ENCODE measurements at regions not wholly inside any gene's neighbourhood (a gene's known extent, or its start where the extent isn't known, plus 50 kb on each side); places are given as distances from the start of the nearest gene placed in this dataset.

DNA sequence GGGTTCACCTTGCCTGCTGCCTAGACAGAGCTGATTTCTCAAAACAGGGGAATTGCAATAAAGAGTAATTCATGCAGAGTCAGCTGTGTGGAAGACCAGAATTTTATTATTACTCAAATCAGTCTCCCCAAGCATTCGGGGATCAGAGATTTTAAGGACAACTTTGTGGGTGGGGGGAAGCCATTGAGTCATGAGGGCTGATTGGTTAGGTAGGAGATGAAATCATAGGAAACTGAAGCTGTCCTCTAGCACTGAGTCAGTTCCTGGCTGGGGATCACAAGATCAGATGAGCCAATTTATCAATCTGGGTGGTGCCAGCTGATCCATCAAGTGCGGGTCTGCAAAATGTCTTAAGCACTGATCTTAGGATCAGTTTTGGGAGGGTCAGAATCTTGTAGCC is 159.1 kb upstream of the MAP1B start:
- H3K27me3 ChIP-seq: no peaks in the 10 kb centered on the region
- WGBS: 83% methylated on average over 2 of the region's 2 CpGs
- H3K4me3 ChIP-seq: no peak overlapping the region
- no peaks in the 10 kb centered on the region for H3K4me1 ChIP-seq
- no peak for DNase-seq (ENCODE audit: low spot score in 2 of 2)
- no peak for TF ChIP-seq EP300 (IDR thresholded peaks at IDR 0.05)
- TF ChIP-seq POLR2AphosphoS5 (IDR thresholded peaks at IDR 0.05): no peak
- TF ChIP-seq POLR2A (IDR thresholded peaks at IDR 0.05): no peak
- no peak for TF ChIP-seq CTCF (IDR thresholded peaks at IDR 0.05)
- H3K36me3 ChIP-seq: no peaks in the 10 kb centered on the region
- H3K9me3 ChIP-seq: no peaks in the 10 kb centered on the region
- H3K27ac ChIP-seq: no peak overlapping the region

- H3K4me1 ChIP-seq: no peaks in the 10 kb centered on the region
- TF ChIP-seq EP300 (IDR thresholded peaks at IDR 0.05) (no peak), CTCF (IDR thresholded peaks at IDR 0.05) (no peak), POLR2AphosphoS5 (IDR thresholded peaks at IDR 0.05) (no peak), POLR2A (IDR thresholded peaks at IDR 0.05) (no peak)
- 84% methylated on average over 5 of the region's 5 CpGs for WGBS
- H3K27me3 ChIP-seq: no peaks in the 10 kb centered on the region
- no peak overlapping the region for H3K27ac ChIP-seq
- no peak for DNase-seq (ENCODE audit: low spot score in 2 of 2)
- no peaks in the 10 kb centered on the region for H3K9me3 ChIP-seq
- no peak overlapping the region for H3K4me3 ChIP-seq
- H3K36me3 ChIP-seq: no peaks in the 10 kb centered on the region
Measured at GRCh38 chr5:71949772-71950171, 157.5 kb upstream of the MAP1B start.

- Histone ChIP-seq H3K4me1 (peaks cover 16% of the 10 kb centered on the region), H3K9me3 (no peaks in the 10 kb centered on the region), H3K36me3 (no peaks in the 10 kb centered on the region), H3K4me3 (no peak overlapping the region), H3K27me3 (no peaks in the 10 kb centered on the region), H3K27ac (no peak overlapping the region)
- WGBS: 91% methylated on average over 8 of the region's 8 CpGs
- no peak for DNase-seq (ENCODE audit: low spot score in 2 of 2)
- TF ChIP-seq EP300 (IDR thresholded peaks at IDR 0.05) (no peak), POLR2A (IDR thresholded peaks at IDR 0.05) (no peak), CTCF (IDR thresholded peaks at IDR 0.05) (no peak), POLR2AphosphoS5 (IDR thresholded peaks at IDR 0.05) (no peak)
Measured at GRCh38 chr5:71953866-71954265, 153.4 kb upstream of the MAP1B start.

- Histone ChIP-seq H3K27me3 (no peaks in the 10 kb centered on the region), H3K36me3 (no peaks in the 10 kb centered on the region), H3K4me1 (peaks cover 16% of the 10 kb centered on the region), H3K4me3 (no peak overlapping the region), H3K27ac (no peak overlapping the region), H3K9me3 (no peaks in the 10 kb centered on the region)
- whole genome bisulfite sequencing: 88% methylated on average over 4 of the region's 4 CpGs
- no peak for DNase-seq (ENCODE audit: low spot score in 2 of 2)
- no peak for TF ChIP-seq POLR2A (IDR thresholded peaks at IDR 0.05)
Measured at GRCh38 chr5:71954329-71954728, 152.9 kb upstream of the MAP1B start.

DNA sequence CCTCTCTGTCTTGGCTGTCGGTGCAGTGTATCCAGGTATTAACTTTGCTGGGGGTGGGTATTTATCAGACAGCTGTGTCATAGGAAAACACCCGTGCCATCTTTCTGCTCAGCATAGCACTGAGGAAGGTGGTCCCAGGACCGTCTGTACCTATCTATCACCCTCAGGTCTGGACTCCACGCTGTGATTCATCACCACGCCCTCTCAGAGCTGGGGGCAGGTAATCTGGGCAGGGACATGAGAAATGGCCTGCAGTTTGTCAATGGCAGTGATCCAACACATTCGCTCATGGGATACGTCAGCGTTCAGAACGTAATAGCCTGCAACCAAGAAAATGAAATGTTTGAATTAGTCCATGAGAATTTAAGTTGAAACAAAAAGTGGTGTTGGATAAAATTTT is 151.6 kb upstream of the MAP1B start:
- H3K27ac ChIP-seq: no peak overlapping the region
- 67% methylated on average over 8 of the region's 9 CpGs for WGBS
- no peaks in the 10 kb centered on the region for H3K9me3 ChIP-seq
- peaks cover 16% of the 10 kb centered on the region for H3K4me1 ChIP-seq
- H3K4me3 ChIP-seq: no peak overlapping the region
- DNase-seq (ENCODE audit: low spot score in 2 of 2): no peak
- no peaks in the 10 kb centered on the region for H3K27me3 ChIP-seq
- no peaks in the 10 kb centered on the region for H3K36me3 ChIP-seq
- TF ChIP-seq CTCF (IDR thresholded peaks at IDR 0.05) (no peak), POLR2AphosphoS5 (IDR thresholded peaks at IDR 0.05) (no peak), POLR2A (IDR thresholded peaks at IDR 0.05) (no peak), EP300 (IDR thresholded peaks at IDR 0.05) (no peak)

DNA sequence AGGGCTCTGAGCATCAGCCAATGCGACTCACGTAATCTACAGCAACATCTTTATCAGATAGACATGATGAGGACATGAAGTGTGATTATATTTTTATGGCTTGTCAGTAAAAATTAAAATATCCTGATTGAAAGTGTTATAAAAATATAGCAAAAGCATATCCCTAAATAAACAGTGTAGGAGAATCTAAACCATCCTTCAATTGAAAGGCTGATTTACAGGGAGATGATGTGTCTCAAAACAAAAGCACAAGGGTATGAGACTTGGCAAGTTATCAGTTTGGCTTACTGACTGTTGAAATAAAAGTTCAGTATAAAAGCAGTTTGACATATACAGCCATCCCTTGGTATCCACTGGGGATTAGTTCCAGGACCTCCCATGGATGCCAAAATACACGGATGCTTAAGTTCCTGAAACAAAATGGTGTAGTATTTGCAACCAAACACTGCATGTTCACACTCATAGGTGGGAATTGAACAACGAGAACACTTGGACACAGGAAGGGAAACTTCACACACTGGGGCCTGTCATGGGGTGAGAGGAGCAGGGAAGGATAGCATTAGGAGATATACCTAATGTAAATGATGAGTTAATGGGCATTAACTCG is 149.9 kb upstream of the MAP1B start:
- no peak for DNase-seq (ENCODE audit: low spot score in 2 of 2)
- no peak overlapping the region for H3K4me3 ChIP-seq
- no peak overlapping the region for H3K27ac ChIP-seq
- no peaks in the 10 kb centered on the region for H3K27me3 ChIP-seq
- no peaks in the 10 kb centered on the region for H3K36me3 ChIP-seq
- H3K9me3 ChIP-seq: no peaks in the 10 kb centered on the region
- 53% methylated on average over 5 of the region's 5 CpGs for WGBS
- no peak for TF ChIP-seq POLR2A (IDR thresholded peaks at IDR 0.05)
- TF ChIP-seq POLR2AphosphoS5 (IDR thresholded peaks at IDR 0.05): no peak
- no peak for TF ChIP-seq CTCF (IDR thresholded peaks at IDR 0.05)
- TF ChIP-seq EP300 (IDR thresholded peaks at IDR 0.05): no peak
- H3K4me1 ChIP-seq: peaks cover 16% of the 10 kb centered on the region

Measured in suprapubic skin (tissue), 4 donors.